ENCODE measurements at regions not wholly inside any gene's neighbourhood (a gene's known extent, or its start where the extent isn't known, plus 50 kb on each side); places are given as distances from the start of the nearest gene placed in this dataset.
"Not testable (repeated sequence)": the region's sequence is repeated elsewhere in the genome, so short reads cannot be mapped to it uniquely, and the experiment has no call there.

DNA sequence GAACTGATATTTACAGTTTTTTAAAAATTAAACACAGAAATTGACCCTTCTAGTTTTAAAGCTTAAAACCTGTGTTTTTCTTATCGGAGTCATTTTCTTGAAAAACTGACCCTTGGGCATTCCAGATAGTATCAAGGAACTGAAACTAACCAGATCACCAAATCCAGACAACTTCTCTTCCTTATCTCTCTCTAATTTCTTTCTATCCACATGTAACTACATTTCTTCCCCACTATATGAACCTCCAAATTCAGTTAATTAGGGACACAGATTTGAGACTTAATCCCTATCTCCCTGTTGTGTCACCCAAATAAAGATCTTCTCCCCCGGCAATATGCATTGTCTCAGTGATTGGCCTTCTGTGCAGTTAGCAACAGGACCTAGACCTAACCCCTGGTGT, 1643.0 kb upstream of the CDH6 start:
- DNase-seq = no peak

DNA sequence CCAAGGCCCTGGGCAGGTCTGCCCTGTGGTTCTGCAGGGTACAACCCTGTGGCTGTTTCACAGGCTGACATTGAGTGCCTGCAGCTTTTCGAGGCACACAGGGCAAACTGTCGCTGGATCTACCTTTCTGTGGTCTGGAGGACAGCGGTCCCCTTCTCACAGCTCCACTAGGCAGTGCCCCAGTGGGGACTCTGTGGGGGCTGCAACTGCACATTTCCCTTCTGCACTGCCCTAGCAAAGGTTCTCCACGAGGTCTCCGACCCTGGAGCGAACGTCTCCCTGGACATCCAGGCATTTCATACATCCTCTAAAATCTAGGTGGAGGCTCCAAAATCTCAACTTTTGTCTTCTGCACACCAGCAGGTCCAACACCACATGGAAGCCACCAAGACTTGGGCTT, 1645.2 kb upstream of the CDH6 start:
- DNase-seq = no peak

DNA sequence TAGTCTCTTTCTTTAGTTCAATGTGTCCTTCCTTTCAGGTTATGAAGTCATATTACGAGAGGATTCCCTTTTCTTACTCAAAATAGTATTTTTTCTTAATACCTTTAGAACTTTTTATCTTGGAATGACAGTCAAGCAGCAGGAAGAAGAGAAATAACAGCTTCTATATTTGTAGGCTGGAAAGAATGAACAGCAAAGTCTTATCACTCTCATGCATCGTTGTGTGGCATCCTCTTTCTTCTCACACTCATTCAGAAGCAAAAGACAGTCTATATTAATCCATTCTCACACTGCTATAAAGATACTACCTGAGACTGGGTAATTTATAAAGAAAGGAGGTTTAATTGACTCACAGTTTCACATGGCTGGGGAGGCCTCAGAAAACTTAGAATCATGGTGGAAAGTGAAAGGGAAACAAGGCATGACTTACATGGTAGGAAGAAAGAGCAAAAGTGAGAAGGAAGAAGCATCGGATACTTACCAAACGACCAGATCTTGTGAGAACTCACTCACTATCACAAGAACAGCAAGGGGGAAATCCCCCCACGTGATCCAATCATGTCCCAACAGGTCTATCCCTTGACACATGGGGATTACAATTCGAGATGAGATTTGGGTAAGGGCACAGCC, 1646.1 kb upstream of the CDH6 start:
- DNase-seq = no peak

GRCh38 chr5:29543501-29543900, 1650.0 kb upstream of the CDH6 start:
- DNase-seq = no peak

- no peak for DNase-seq
Measured at GRCh38 chr5:29524227-29524626, 1669.3 kb upstream of the CDH6 start.

DNA sequence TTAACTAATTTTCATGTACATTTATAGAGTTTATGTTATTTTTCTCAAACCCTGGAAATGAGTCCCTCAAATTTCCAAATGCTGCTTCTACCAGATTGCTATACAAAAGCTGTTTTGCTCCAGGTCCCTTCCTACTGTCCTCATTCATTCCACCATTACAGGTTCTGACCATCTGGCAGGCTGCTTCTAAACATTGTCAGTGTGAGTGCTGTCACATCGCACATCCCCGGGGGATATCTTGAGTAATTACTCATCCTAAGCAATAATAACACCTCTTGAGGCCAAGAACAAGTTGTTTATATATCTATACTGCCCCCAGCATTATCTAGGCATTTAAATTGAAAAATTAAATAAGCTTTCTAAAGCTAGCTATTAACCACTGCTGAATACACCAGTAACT, 1675.3 kb upstream of the CDH6 start:
- no peak for DNase-seq

GRCh38 chr5:29516224-29516623, 1677.3 kb upstream of the CDH6 start:
- DNase-seq = no peak

- DNase-seq = no peak
Measured at GRCh38 chr5:29508131-29508530, 1685.4 kb upstream of the CDH6 start.

DNA sequence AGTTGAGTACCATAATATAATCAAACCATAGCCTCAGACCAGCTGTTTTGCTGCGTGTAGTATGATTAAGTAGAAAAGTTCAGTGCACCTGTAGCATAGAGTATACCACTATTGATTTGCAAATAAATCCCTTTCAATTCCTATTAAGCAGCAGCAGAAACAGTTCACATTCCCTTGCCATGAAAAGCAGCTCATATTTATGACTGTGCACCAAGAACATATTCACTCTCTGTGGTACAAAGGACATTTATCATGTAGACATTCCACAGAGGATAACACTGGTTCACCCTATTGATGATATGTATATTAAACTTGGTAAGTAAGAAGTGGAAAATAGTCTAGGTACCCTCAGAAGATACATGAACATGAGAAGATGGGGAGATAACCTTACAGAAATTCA, 1689.1 kb upstream of the CDH6 start:
- no peak for DNase-seq

- no peak for DNase-seq
Measured at GRCh38 chr5:29498860-29499259, 1694.6 kb upstream of the CDH6 start.

- no peak for DNase-seq
Measured at GRCh38 chr5:29498412-29498811, 1695.1 kb upstream of the CDH6 start.

- DNase-seq = no peak
Measured at GRCh38 chr5:29485333-29485732, 1708.2 kb upstream of the CDH6 start.

GRCh38 chr5:29469581-29469980, 1723.9 kb upstream of the CDH6 start:
- no peak for DNase-seq

- no peak for DNase-seq
Measured at GRCh38 chr5:29462241-29462640, 1731.2 kb upstream of the CDH6 start.

- DNase-seq = no peak
Measured at GRCh38 chr5:29460971-29461559, 1732.4 kb upstream of the CDH6 start.

GRCh38 chr5:29451004-29451403, 1742.5 kb upstream of the CDH6 start:
- not testable (repeated sequence) for DNase-seq

- DNase-seq = no peak
Measured at GRCh38 chr5:29414681-29415080, 1778.8 kb upstream of the CDH6 start.

DNA sequence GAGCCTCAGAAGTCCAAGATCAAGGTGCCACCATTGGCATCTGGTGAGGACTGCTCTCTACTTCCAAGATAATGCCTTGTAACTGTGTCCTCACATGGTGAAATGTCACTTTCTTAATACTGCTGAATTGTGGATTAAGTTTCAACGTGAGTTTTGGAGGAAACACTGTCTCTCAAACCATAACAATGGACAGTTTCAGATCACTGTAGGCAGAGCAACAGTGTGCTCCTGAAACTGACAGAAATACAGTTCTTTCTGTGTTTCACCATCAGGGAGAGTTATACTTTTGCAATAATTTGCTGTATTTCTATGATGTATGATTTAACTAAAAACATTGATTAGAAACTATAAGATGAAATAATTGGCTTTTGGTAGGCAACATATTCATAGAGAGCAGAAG, 1780.5 kb upstream of the CDH6 start:
- no peak for DNase-seq

- DNase-seq = no peak
Measured at GRCh38 chr5:29402270-29402669, 1791.2 kb upstream of the CDH6 start.

DNA sequence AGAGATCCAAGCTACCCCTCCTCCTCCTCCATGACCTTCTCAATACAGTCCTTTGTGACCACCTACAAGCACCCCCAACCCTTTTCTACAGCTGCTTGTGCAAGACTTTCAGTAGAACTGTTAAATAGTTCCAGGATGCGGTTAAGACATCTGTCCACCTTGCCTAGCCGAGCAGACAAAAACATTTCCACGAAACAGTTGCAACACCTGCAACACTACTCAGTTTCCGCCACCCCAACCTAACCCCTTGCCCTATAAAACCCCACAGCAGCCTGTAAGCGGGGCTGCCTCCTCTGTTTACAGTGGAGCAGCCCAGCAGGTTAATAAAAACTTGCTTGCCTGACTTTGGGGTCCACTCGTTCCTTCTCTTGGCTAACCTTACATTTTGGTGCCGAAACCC, 1803.5 kb upstream of the CDH6 start:
- DNase-seq = no peak

GRCh38 chr5:29387384-29387783, 1806.1 kb upstream of the CDH6 start:
- no peak for DNase-seq

DNA sequence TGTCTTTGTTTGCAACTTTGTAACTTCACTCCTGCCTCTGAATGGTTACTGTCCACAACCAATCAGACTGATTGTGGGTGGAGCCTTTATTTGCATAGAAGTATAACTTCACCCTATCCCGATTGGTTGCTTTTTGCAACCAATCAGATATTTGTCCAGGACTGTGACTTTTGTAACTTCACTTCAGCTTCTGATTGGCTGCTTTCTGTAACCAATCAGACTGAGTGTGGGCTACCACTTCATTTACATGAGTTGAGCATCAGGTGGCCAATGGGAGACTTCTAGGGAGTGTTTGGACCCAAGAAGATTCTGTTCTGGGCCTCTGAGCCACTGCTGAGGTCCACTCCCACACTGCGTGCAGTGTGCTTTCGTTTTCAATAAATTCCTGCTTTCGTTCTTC, 1810.7 kb upstream of the CDH6 start:
- no peak for DNase-seq

DNA sequence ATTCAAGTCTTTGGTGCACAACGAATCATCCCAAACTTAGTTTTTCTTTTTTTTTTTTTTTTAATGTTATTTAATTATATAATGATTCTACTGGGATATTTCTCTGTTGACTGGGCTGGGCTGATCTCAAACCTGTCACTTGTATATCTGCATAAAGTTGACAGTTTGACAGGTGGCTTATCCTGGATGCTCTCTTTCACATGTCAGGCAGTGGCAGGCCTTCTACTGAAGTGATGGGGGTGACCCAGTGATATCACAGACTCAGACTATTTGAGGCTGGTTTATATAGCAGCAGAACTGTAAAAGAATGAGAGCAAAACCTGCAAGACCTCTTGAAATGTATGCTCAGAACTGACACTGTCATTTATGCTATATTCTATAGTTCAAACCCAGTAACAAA, 1813.5 kb upstream of the CDH6 start:
- no peak for DNase-seq

DNA sequence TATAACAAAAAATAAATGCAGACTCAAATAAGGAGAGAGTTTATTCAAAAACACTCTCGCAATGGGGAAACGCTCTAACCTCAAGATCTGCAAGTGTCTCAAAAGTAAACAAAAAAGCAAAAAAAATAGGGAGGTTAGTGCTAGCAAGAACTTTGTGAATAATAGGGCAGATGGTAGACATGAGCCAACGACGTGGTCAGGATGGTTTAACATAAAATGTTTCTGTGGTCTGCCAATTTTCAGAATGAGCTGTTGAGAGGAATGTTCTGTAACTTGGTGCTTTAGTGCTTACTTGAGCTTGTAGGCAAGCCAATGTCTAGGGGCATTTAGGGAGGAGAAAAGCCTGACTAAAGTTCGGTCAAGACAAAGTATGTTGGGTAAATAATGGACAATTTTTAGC, 1813.9 kb upstream of the CDH6 start:
- no peak for DNase-seq

DNA sequence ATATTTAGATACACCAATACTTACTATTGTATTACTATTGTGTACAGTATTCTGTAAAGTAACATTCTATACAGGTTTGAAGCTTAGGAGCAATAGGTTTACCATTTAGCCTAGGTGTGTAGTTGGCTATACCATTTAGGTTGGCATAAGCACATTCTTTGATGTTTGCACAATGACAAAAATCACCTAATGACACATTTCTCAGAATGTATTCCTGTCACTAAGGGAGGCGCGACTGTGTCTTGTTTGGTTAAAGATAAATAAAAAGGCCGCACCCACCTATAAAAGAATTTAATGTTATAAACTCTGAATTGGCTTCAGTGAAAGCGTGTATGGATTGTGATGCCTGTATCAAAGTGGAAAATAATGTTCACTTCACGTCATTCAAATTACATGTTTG, 1815.4 kb upstream of the CDH6 start:
- DNase-seq = no peak
